OCI-LY1 (cell line): ENCODE measurements at regions not wholly inside any gene's neighbourhood (a gene's known extent, or its start where the extent isn't known, plus 50 kb on each side); places are given as distances from the start of the nearest gene placed in this dataset.

Source experiments
- H2AFZ ChIP-seq: fragments of 200-600 bp; sonication (generic), shearing (Covaris generic); 2 replicates; pipeline ENCODE4 v1.6.0; 2014; ENCODE audit warnings: antibody characterized with exemption, mild to moderate bottlenecking, low read length
- H3F3A ChIP-seq: fragments of 200-600 bp; sonication (generic), shearing (Covaris generic); 2 replicates; pipeline ENCODE4 v1.6.0; 2014; ENCODE audit warnings: mild to moderate bottlenecking, antibody characterized with exemption, low read length, moderate library complexity; ENCODE audit not compliant: insufficient read depth
- H3K27ac ChIP-seq: fragments of 200-600 bp; sonication (generic); 2 replicates; pipeline ENCODE4 v1.5.1; 2014; ENCODE audit warnings: low read length, mixed run types, mild to moderate bottlenecking, low read depth; ENCODE audit not compliant: poor library complexity, severe bottlenecking
- H3K27me3 ChIP-seq: fragments of 200-600 bp; sonication (generic); 2 replicates; pipeline ENCODE4 v1.6.0; 2014; ENCODE audit warnings: antibody characterized with exemption, mild to moderate bottlenecking, low read length, moderate library complexity; ENCODE audit not compliant: insufficient read depth
- H3K36me3 ChIP-seq: fragments of 200-600 bp; sonication (generic); 2 replicates; pipeline ENCODE4 v1.6.1; 2014; ENCODE audit warnings: mild to moderate bottlenecking, antibody characterized with exemption, low read length, moderate library complexity, mixed read lengths; ENCODE audit not compliant: insufficient read depth
- H3K4me1 ChIP-seq: fragments of 200-600 bp; sonication (generic); 2 replicates; pipeline ENCODE4 v1.5.1; 2014; ENCODE audit warnings: mild to moderate bottlenecking, low read length, moderate library complexity; ENCODE audit not compliant: insufficient read depth, severe bottlenecking
- H3K4me2 ChIP-seq: fragments of 200-600 bp; sonication (generic), shearing (Covaris generic); 2 replicates; pipeline ENCODE4 v1.6.1; 2014; ENCODE audit warnings: low read length
- H3K4me3 ChIP-seq: fragments of 200-600 bp; sonication (generic); 2 replicates; pipeline ENCODE4 v1.5.1; 2014; ENCODE audit warnings: low read length, low read depth, mild to moderate bottlenecking, mixed read lengths; ENCODE audit not compliant: poor library complexity, severe bottlenecking
- H3K79me2 ChIP-seq: fragments of 200-600 bp; shearing (Covaris generic); 2 replicates; pipeline ENCODE4 v1.6.1; 2016; ENCODE audit warnings: mixed run types, low read length, mixed read lengths; ENCODE audit not compliant: insufficient read depth
- H3K9ac ChIP-seq: fragments of 200-600 bp; sonication (generic), shearing (Covaris generic); 2 replicates; pipeline ENCODE4 v1.6.1; 2014; ENCODE audit warnings: mild to moderate bottlenecking, low read length, mixed read lengths
- H3K9me2 ChIP-seq: fragments of 200-600 bp; sonication (generic), shearing (Covaris generic); 2 replicates; pipeline ENCODE4 v1.6.1; 2014; ENCODE audit warnings: low read depth, mild to moderate bottlenecking, low read length, mixed read lengths
- H3K9me3 ChIP-seq: fragments of 200-600 bp; shearing (Covaris generic); 2 replicates; pipeline ENCODE4 v1.6.1; 2014; ENCODE audit warnings: low read length, mixed read lengths
- H4K20me1 ChIP-seq: fragments of 200-600 bp; sonication (generic), shearing (Covaris generic); 2 replicates; pipeline ENCODE4 v1.6.0; 2016; ENCODE audit warnings: mild to moderate bottlenecking, low read length; ENCODE audit not compliant: insufficient read depth
- EZH2 ChIP-seq: fragments of 200-600 bp; sonication (generic), shearing (Covaris generic); IDR thresholded peaks from 2 replicates; pipeline ENCODE4 v1.8.0; 2017; ENCODE audit warnings: borderline replicate concordance, mixed run types, mild to moderate bottlenecking, antibody characterized with exemption, low read length, moderate library complexity, mixed read lengths
- TF ChIP-seq, protein P1 (sequence below): fragments of 200-600 bp; sonication (generic), shearing (Covaris generic); IDR thresholded peaks from 2 replicates; pipeline ENCODE4 v1.5.1; 2017; ENCODE audit warnings: mild to moderate bottlenecking, antibody characterized with exemption, low read length, moderate library complexity, mixed read lengths

GRCh38 chr9:82891321-82891720 lies 171.6 kb downstream of the RASEF start:
- H3K4me2 ChIP-seq: no peak overlapping the region
- H2AFZ ChIP-seq: no peak overlapping the region
- H3K36me3 ChIP-seq: no peaks in the 10 kb centered on the region
- no peaks in the 10 kb centered on the region for H3K27me3 ChIP-seq
- no peaks in the 10 kb centered on the region for H3K9me2 ChIP-seq
- H3K27ac ChIP-seq: no peak overlapping the region
- no peak overlapping the region for H3K4me3 ChIP-seq
- no peak overlapping the region for H3K9ac ChIP-seq
- H3K79me2 ChIP-seq: no peaks in the 10 kb centered on the region
- no peaks in the 10 kb centered on the region for H3K9me3 ChIP-seq
- H3K4me1 ChIP-seq: no peaks in the 10 kb centered on the region
- H3F3A ChIP-seq: no peaks in the 10 kb centered on the region
- no peaks in the 10 kb centered on the region for H4K20me1 ChIP-seq
- TF ChIP-seq, protein P1, sequence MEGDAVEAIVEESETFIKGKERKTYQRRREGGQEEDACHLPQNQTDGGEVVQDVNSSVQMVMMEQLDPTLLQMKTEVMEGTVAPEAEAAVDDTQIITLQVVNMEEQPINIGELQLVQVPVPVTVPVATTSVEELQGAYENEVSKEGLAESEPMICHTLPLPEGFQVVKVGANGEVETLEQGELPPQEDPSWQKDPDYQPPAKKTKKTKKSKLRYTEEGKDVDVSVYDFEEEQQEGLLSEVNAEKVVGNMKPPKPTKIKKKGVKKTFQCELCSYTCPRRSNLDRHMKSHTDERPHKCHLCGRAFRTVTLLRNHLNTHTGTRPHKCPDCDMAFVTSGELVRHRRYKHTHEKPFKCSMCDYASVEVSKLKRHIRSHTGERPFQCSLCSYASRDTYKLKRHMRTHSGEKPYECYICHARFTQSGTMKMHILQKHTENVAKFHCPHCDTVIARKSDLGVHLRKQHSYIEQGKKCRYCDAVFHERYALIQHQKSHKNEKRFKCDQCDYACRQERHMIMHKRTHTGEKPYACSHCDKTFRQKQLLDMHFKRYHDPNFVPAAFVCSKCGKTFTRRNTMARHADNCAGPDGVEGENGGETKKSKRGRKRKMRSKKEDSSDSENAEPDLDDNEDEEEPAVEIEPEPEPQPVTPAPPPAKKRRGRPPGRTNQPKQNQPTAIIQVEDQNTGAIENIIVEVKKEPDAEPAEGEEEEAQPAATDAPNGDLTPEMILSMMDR: no peak
- no peak for TF ChIP-seq EZH2

DNA sequence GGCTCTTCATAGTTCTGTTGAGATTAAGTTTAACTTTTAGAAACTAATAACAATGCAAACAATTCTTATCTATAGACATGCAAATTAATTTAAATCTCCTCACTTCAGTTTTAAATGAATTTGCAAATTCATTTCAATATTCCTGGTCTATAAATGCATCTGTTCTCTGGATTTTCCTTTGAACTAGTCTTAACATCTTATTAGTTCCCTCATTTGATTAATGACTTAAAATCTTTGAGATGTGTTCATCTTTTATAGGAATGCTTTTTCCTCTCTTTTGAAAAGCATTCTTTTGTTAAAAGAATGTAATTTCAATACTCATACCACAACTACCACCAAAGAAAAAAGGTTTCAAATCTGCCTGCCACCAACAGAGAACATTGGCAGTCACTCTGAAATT lies 169.4 kb downstream of the RASEF start:
- H3F3A ChIP-seq: no peaks in the 10 kb centered on the region
- no peaks in the 10 kb centered on the region for H3K79me2 ChIP-seq
- H3K27me3 ChIP-seq: no peaks in the 10 kb centered on the region
- H3K9me2 ChIP-seq: no peaks in the 10 kb centered on the region
- no peak overlapping the region for H3K4me2 ChIP-seq
- H3K9ac ChIP-seq: no peak overlapping the region
- no peak overlapping the region for H3K27ac ChIP-seq
- H3K4me1 ChIP-seq: no peaks in the 10 kb centered on the region
- no peaks in the 10 kb centered on the region for H4K20me1 ChIP-seq
- no peak overlapping the region for H3K4me3 ChIP-seq
- H3K36me3 ChIP-seq: no peaks in the 10 kb centered on the region
- H2AFZ ChIP-seq: no peak overlapping the region
- no peaks in the 10 kb centered on the region for H3K9me3 ChIP-seq
- TF ChIP-seq EZH2: no peak
- TF ChIP-seq, protein P1: no peak

DNA sequence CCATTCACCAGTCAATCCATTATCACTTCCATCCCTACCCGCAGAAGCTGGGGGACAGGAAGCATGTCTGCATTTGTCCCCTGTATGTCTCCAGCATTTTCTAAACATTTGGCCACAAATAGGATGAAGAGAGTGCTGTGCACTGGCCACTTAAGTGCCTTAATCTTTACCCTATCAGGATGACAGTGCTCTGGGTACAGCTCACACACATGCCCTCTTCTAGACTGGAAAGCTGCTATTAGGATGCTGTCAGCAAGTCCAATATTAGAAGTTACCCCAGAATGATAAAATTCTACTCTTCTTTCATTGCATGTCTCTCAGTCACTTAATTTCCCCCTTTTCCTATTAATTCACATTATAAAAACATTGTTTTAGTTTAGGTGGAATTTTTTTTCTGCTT lies 168.4 kb downstream of the RASEF start:
- Histone ChIP-seq H3K4me1 (no peaks in the 10 kb centered on the region), H3K79me2 (no peaks in the 10 kb centered on the region), H3K27ac (no peak overlapping the region), H3K36me3 (no peaks in the 10 kb centered on the region), H3K4me3 (no peak overlapping the region), H3K9me3 (no peaks in the 10 kb centered on the region), H3K27me3 (no peaks in the 10 kb centered on the region), H3K9me2 (no peaks in the 10 kb centered on the region), H3K4me2 (no peak overlapping the region), H4K20me1 (no peaks in the 10 kb centered on the region), H3F3A (no peaks in the 10 kb centered on the region), H3K9ac (no peak overlapping the region), H2AFZ (no peak overlapping the region)
- TF ChIP-seq EZH2: no peak
- TF ChIP-seq, protein P1: no peak
